GM18909 (cell line): ENCODE measurements at regions not wholly inside any gene's neighbourhood (a gene's known extent, or its start where the extent isn't known, plus 50 kb on each side); places are given as distances from the start of the nearest gene placed in this dataset.
"Not testable (repeated sequence)": the region's sequence is repeated elsewhere in the genome, so short reads cannot be mapped to it uniquely, and the experiment has no call there.

ENCODE experiments used
- ATAC-seq: cut with Tn5 transposase; IDR thresholded peaks from one replicate; pipeline ENCODE4 v1.9.1; 2021; ENCODE audit warnings: mild to moderate bottlenecking; ENCODE audit not compliant: unreplicated experiment, poor library complexity

- no peak for ATAC-seq
Observed at GRCh38 chr11:121358760-121359159, 66.2 kb downstream of the SC5D start.

- no peak for ATAC-seq
Observed at GRCh38 chr11:121359591-121359990, 67.0 kb downstream of the SC5D start.

GRCh38 chr11:121362955-121363354, 70.4 kb downstream of the SC5D start:
- ATAC-seq: not testable (repeated sequence)

GRCh38 chr11:121365304-121365703, 72.7 kb downstream of the SC5D start:
- no peak for ATAC-seq

GRCh38 chr11:121366038-121366437, 73.5 kb downstream of the SC5D start:
- ATAC-seq: no peak

- peak; percentile 88 for ATAC-seq
Observed at GRCh38 chr11:121367001-121367843, 74.7 kb downstream of the SC5D start.

GRCh38 chr11:121367844-121368225, 75.3 kb downstream of the SC5D start:
- ATAC-seq: no peak

GRCh38 chr11:121368364-121369240, 76.0 kb downstream of the SC5D start:
- ATAC-seq: no peak

GRCh38 chr11:121369366-121369765, 76.8 kb downstream of the SC5D start:
- ATAC-seq: no peak

GRCh38 chr11:121372028-121372427, 79.5 kb downstream of the SC5D start:
- ATAC-seq: no peak

GRCh38 chr11:121372671-121373429, 79.3 kb upstream of the SORL1 start:
- peak; percentile 81 for ATAC-seq

DNA sequence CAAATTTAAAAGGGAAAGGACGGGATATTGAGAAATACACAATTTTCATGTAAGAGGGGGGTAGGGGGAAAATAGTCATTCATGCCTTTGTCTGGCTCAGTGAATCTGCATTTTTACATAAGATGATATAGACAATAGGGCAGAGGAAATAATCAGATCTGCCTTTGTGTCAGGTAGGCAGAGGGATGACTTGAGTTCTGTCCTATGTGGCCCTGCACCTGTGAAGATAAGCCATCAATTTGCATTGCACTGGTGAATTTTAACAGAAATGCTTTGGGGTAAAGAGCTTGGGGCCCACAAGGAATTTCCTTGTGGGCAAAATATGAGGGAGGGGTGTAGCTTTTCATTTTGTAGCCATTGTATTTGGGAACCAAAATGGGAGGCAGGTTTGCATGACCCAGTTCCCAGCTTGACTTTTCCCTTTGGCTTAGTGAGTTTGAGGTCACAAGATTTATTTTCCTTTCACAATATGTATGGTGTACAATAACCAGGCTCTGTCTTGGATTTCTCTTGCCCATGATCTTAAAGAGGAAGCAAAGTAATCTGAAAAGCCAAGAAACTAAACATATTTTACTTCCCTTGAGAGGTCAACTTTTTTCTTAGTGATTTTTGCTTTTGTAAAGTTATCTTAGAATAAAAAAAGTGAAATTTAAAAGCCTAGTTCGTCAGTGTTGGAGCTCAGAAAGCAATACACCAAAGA, 77.7 kb upstream of the SORL1 start:
- no peak for ATAC-seq

- no peak for ATAC-seq
Observed at GRCh38 chr11:121376130-121376529, 76.0 kb upstream of the SORL1 start.

- not testable (repeated sequence) for ATAC-seq
Observed at GRCh38 chr11:121379145-121379810, 72.8 kb upstream of the SORL1 start.

- ATAC-seq: no peak
Observed at GRCh38 chr11:121383716-121384115, 68.4 kb upstream of the SORL1 start.

- no peak for ATAC-seq
Observed at GRCh38 chr11:121385688-121386087, 66.4 kb upstream of the SORL1 start.
